K562 (cell line): ENCODE measurements at regions not wholly inside any gene's neighbourhood (a gene's known extent, or its start where the extent isn't known, plus 50 kb on each side); places are given as distances from the start of the nearest gene placed in this dataset.

Experiments
- CBX5 ChIP-seq: IDR thresholded peaks from 2 replicates; pipeline ENCODE4 v1.6.1; 2014; ENCODE audit warnings: low read depth, borderline replicate concordance
- SMARCC2 ChIP-seq: fragments of 450-650 bp; IDR thresholded peaks from 2 replicates; pipeline ENCODE4 v1.6.1; 2017; ENCODE audit warnings: antibody characterized with exemption, moderate library complexity, mild to moderate bottlenecking, low read depth
- TCF7 ChIP-seq: sonication (generic); IDR thresholded peaks from 2 replicates; pipeline ENCODE4 v1.6.1; 2016; ENCODE audit warnings: antibody characterized with exemption, borderline replicate concordance
- ZNF133 ChIP-seq: fragments of 250-450 bp; sonication (Bioruptor Pico); IDR thresholded peaks from 2 replicates; pipeline ENCODE4 v1.4.0; 2020; ENCODE audit warnings: mild to moderate bottlenecking
- TF ChIP-seq, protein P1 (sequence below): sonication (generic); formaldehyde crosslinking; IDR thresholded peaks from 2 replicates; pipeline ENCODE4 v1.9.0; 2022; ENCODE audit warnings: mild to moderate bottlenecking, missing genetic modification reagents
- TF ChIP-seq, protein P2 (sequence below), 2 experiments: fragments of 450-650 bp; formaldehyde crosslinking in 1 of 2; IDR thresholded peaks; 2 replicates each; pipeline versions ENCODE4 v1.4.0 to v1.6.1; 2014 to 2020; ENCODE audit warnings: mild to moderate bottlenecking in 2 of 2, borderline replicate concordance in 1 of 2, low read depth in 1 of 2

DNA sequence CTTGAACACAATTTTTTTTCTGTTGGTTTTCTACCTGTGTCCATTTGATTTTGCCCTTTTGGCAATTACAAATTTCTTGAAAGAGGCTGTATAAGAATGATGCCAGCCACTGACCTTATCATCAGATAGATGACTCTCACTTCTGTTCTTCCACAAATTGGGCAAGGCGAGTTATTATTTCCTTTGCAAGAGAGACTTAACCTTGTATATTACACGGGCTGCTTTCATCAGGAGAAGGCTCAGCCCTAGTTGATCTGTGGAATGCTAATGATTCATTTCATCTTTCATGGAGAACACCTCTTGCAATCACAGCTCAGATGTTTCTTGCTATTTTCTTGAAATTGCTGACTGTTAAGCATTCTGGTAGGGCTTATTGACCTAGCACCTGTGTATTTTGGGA is 1155.4 kb downstream of the STIM2 start:
- TF ChIP-seq, protein P1, sequence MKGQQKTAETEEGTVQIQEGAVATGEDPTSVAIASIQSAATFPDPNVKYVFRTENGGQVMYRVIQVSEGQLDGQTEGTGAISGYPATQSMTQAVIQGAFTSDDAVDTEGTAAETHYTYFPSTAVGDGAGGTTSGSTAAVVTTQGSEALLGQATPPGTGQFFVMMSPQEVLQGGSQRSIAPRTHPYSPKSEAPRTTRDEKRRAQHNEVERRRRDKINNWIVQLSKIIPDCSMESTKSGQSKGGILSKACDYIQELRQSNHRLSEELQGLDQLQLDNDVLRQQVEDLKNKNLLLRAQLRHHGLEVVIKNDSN (CRISPR knock-in tag): no peak
- no peak for TF ChIP-seq ZNF133 (CRISPR knock-in tag)
- no peak for TF ChIP-seq CBX5
- no peak for TF ChIP-seq SMARCC2
- TF ChIP-seq, protein P2, sequence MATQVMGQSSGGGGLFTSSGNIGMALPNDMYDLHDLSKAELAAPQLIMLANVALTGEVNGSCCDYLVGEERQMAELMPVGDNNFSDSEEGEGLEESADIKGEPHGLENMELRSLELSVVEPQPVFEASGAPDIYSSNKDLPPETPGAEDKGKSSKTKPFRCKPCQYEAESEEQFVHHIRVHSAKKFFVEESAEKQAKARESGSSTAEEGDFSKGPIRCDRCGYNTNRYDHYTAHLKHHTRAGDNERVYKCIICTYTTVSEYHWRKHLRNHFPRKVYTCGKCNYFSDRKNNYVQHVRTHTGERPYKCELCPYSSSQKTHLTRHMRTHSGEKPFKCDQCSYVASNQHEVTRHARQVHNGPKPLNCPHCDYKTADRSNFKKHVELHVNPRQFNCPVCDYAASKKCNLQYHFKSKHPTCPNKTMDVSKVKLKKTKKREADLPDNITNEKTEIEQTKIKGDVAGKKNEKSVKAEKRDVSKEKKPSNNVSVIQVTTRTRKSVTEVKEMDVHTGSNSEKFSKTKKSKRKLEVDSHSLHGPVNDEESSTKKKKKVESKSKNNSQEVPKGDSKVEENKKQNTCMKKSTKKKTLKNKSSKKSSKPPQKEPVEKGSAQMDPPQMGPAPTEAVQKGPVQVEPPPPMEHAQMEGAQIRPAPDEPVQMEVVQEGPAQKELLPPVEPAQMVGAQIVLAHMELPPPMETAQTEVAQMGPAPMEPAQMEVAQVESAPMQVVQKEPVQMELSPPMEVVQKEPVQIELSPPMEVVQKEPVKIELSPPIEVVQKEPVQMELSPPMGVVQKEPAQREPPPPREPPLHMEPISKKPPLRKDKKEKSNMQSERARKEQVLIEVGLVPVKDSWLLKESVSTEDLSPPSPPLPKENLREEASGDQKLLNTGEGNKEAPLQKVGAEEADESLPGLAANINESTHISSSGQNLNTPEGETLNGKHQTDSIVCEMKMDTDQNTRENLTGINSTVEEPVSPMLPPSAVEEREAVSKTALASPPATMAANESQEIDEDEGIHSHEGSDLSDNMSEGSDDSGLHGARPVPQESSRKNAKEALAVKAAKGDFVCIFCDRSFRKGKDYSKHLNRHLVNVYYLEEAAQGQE (IDR thresholded peaks at IDR 0.05; ENCODE audit: borderline replicate concordance): no peak
- TF ChIP-seq, protein P2 (CRISPR knock-in tag; IDR thresholded peaks at IDR 0.05; ENCODE audit: low read depth): no peak
- no peak for TF ChIP-seq TCF7
